ENCODE measurements at regions not wholly inside any gene's neighbourhood (a gene's known extent, or its start where the extent isn't known, plus 50 kb on each side); places are given as distances from the start of the nearest gene placed in this dataset.
"Not testable (repeated sequence)": the region's sequence is repeated elsewhere in the genome, so short reads cannot be mapped to it uniquely, and the experiment has no call there.

DNA sequence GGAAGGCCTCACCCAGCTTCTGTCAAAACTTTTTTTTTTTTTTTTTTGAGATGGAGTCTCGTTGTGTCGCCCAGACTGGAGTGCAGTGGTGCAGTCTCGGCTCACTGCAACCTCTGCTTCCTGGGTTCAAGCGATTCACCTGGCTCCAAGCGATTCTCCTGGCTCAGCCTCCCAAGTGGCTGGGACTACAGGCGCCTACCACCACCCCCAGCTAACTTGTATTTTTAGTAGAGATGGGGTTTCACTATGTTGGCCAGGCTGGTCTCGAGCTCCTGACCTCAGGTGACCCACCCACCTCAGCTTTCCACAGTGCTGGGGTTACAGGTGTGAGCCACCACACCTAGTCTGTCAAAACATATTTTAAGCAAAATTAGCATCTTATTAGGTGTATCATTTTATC is 71.7 kb upstream of the WNT7B start:
- TF ChIP-seq CTCF (IDR thresholded peaks at IDR 0.05; ENCODE audit: low read length); EZH2 (IDR thresholded peaks at IDR 0.05; ENCODE audit: borderline replicate concordance, low read length): not testable (repeated sequence)

Measured in OCI-LY1 (cell line).